Tibial artery (tissue), 4 donors: ENCODE measurements at regions not wholly inside any gene's neighbourhood (a gene's known extent, or its start where the extent isn't known, plus 50 kb on each side); places are given as distances from the start of the nearest gene placed in this dataset.

ENCODE experiments used
- DNase-seq, 2 donors: peaks; one replicate each; pipeline ENCODE4 v3.0.0-alpha.2; 2019
- H3K27ac ChIP-seq, 2 donors: fragments of 200-600 bp; sonication (generic) in 1 of 2; 1 replicate in 1 of 2; 2 replicates in 1 of 2; pipeline ENCODE4 v1.5.1; 2018 to 2019; ENCODE audit warnings: mild to moderate bottlenecking in 1 of 2
- H3K27me3 ChIP-seq, 2 donors: fragments of 200-600 bp; sonication (generic) in 1 of 2; one replicate each; pipeline versions ENCODE4 v1.5.1 to v1.6.0; 2016 to 2019
- H3K36me3 ChIP-seq, 3 donors: fragments of 200-600 bp; sonication (generic) in 2 of 3; one replicate each; pipeline ENCODE4 v1.5.1; 2016 to 2019; ENCODE audit warnings: mild to moderate bottlenecking in 2 of 3
- H3K4me1 ChIP-seq, 4 donors: fragments of 200-600 bp; sonication (generic) in 2 of 4; 1 replicate in 3 of 4; 2 replicates in 1 of 4; pipeline ENCODE4 v1.5.1; 2016 to 2019
- H3K4me3 ChIP-seq, 2 donors: fragments of 200-600 bp; sonication (generic) in 1 of 2; 1 replicate in 1 of 2; 2 replicates in 1 of 2; pipeline ENCODE4 v1.5.1; 2018 to 2019; ENCODE audit warnings: mild to moderate bottlenecking in 2 of 2
- H3K9me3 ChIP-seq, 3 donors: fragments of 200-600 bp; sonication (generic) in 1 of 3; one replicate each; pipeline ENCODE4 v1.5.1; 2016 to 2019
- CTCF ChIP-seq, 2 experiments: fragments of 200-600 bp in 1 of 2; fragments of 450-650 bp in 1 of 2; IDR thresholded peaks; one replicate each; pipeline ENCODE4 v1.5.1; 2017 to 2019; ENCODE audit warnings: antibody characterized with exemption in 2 of 2, mild to moderate bottlenecking in 1 of 2, moderate library complexity in 1 of 2
- intact Hi-C: fragments of 100-400 bp; cut with DNase I; formaldehyde crosslinking; loops from one replicate; pipeline ENCODE4 v1.15.0; 2023; ENCODE audit warnings: low total_unique reads

- no peak overlapping the region for H3K27ac ChIP-seq
- no peak for DNase-seq
Observed at GRCh38 chr13:70189981-70190380, 81.7 kb upstream of the KLHL1 start.

GRCh38 chr13:70188567-70188966 lies 80.3 kb upstream of the KLHL1 start:
- no peak overlapping the region for H3K27ac ChIP-seq
- no peaks in the 10 kb centered on the region for H3K27me3 ChIP-seq
- no peak for DNase-seq
- intact Hi-C loops, result no loop called here
- no peak overlapping the region for H3K4me3 ChIP-seq
- H3K9me3 ChIP-seq, result no peaks in the 10 kb centered on the region
- H3K36me3 ChIP-seq, result no peaks in the 10 kb centered on the region
- no peaks in the 10 kb centered on the region for H3K4me1 ChIP-seq
- TF ChIP-seq CTCF (IDR thresholded peaks at IDR 0.05), result no peak

More at GRCh38 chr13:70189981-70190380, 81.7 kb upstream of the KLHL1 start:
- TF ChIP-seq CTCF (IDR thresholded peaks at IDR 0.05), result no peak
- Histone ChIP-seq H3K27me3 (no peaks in the 10 kb centered on the region), H3K9me3 (no peaks in the 10 kb centered on the region), H3K4me1 (no peaks in the 10 kb centered on the region), H3K36me3 (no peaks in the 10 kb centered on the region), H3K4me3 (no peak overlapping the region)
- intact Hi-C loops, result no loop called here

- Histone ChIP-seq H3K4me1 (no peaks in the 10 kb centered on the region), H3K9me3 (no peaks in the 10 kb centered on the region), H3K27me3 (no peaks in the 10 kb centered on the region), H3K27ac (no peak overlapping the region), H3K4me3 (no peak overlapping the region), H3K36me3 (no peaks in the 10 kb centered on the region)
- TF ChIP-seq CTCF (IDR thresholded peaks at IDR 0.05), result no peak
- intact Hi-C loops, result no loop called here
- no peak for DNase-seq
Observed at GRCh38 chr13:70183041-70183440, 74.8 kb upstream of the KLHL1 start.
